ENCODE measurements at regions not wholly inside any gene's neighbourhood (a gene's known extent, or its start where the extent isn't known, plus 50 kb on each side); places are given as distances from the start of the nearest gene placed in this dataset.

DNA sequence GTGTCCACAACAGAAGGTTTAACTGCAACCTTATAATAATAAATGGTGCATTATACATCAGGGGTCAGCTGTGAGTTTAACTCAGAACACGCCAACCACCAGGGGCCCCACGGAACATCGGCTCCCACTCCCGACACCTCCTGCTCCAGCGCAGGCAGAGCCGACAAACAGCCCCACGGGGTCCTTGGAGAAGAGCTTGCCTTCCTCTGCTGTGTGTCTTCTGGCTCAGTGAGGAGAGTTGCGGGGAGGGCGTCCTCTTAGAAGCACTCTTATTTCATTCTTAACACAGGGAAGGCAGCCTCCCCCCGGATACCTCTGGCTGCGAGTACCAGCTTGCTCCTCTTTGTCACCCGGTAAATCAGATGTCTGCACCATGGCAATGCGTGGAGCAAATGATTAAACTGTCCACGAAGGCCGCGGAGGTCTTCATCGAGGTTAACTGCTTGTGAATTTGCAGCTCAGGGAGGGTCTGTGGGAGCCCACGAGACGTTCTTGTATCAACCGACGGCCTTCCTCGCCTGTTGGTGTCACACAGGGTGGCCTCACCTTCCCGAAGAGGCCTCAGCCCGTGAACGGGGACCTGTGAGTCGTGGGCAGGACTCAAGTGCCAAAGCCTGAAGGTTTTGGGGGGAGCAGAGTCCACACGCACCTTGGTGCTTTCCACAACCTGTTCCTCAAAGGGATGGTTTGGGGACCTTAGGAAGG lies 464.0 kb downstream of the BRD1 start:
- no peaks in the 10 kb centered on the region for H3K36me3 ChIP-seq
- H3K4me3 ChIP-seq = no peak overlapping the region
- TF ChIP-seq, protein P1, sequence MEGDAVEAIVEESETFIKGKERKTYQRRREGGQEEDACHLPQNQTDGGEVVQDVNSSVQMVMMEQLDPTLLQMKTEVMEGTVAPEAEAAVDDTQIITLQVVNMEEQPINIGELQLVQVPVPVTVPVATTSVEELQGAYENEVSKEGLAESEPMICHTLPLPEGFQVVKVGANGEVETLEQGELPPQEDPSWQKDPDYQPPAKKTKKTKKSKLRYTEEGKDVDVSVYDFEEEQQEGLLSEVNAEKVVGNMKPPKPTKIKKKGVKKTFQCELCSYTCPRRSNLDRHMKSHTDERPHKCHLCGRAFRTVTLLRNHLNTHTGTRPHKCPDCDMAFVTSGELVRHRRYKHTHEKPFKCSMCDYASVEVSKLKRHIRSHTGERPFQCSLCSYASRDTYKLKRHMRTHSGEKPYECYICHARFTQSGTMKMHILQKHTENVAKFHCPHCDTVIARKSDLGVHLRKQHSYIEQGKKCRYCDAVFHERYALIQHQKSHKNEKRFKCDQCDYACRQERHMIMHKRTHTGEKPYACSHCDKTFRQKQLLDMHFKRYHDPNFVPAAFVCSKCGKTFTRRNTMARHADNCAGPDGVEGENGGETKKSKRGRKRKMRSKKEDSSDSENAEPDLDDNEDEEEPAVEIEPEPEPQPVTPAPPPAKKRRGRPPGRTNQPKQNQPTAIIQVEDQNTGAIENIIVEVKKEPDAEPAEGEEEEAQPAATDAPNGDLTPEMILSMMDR (IDR thresholded peaks at IDR 0.05 in 8 of 11, conservative IDR thresholded peaks at IDR 0.05 in 3 of 11) = no peak
- TF ChIP-seq POLR2AphosphoS5 (IDR thresholded peaks at IDR 0.05) (no peak), POLR2A (IDR thresholded peaks at IDR 0.05) (no peak)
- peak; percentile 44 for DNase-seq
- H3K27ac ChIP-seq = no peak overlapping the region
- peaks cover 0 to 26% (median 0%) of the 10 kb centered on the region in 7 donors for H3K27me3 ChIP-seq (replicated peaks in 1 of 7)
- 89 to 92% (median 90%) methylated on average over 20 to 27 of the region's 27 CpGs for WGBS, 5 donors
- H3K4me1 ChIP-seq = peaks cover 0 to 6% (median 0%) of the 10 kb centered on the region in 6 donors
- intact Hi-C loops (cut with DNase I; ENCODE audit: low total_unique reads) = no loop called here
- H3K9me3 ChIP-seq = no peaks in the 10 kb centered on the region

DNA sequence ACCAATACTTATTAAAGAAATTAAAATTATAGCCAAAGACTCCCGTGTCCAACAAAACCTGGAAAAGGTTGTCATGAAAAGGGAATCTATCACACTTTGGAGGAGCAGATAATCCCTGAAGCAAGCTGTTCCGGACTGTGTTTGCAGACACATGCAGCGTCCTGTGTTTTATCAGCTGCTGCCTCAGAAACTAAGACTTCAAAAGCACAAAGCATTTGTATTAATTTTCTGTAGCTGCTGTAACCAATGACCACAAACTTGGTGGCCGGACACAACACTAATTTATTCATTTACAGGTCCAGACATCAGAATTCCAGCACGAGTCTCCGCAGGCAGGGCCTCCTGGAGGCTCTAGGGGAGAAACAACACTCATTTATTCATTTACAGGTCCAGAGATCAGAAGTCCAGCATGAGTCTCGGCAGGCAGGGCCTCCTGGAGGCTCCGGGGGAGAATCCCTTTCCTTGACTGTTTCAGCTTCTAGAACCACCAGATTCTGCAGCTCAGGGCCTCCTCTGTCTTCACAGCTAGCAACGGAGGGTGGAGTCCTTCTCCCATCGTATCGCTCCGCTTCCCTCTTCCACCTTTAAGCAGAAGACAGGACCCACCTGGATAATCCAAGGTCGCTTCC lies 465.3 kb downstream of the BRD1 start:
- DNase-seq = peak; percentile 28
- no peaks in the 10 kb centered on the region for H3K36me3 ChIP-seq
- no peak overlapping the region for H3K27ac ChIP-seq
- TF ChIP-seq, protein P1 (IDR thresholded peaks at IDR 0.05 in 8 of 11, conservative IDR thresholded peaks at IDR 0.05 in 3 of 11) = no peak
- no peak for TF ChIP-seq POLR2A (IDR thresholded peaks at IDR 0.05)
- no peak for TF ChIP-seq POLR2AphosphoS5 (IDR thresholded peaks at IDR 0.05)
- no peak overlapping the region for H3K4me3 ChIP-seq
- H3K4me1 ChIP-seq = no peaks in the 10 kb centered on the region
- 74 to 78% (median 75%) methylated on average over 13 of the region's 13 CpGs for WGBS, 5 donors
- H3K27me3 ChIP-seq (replicated peaks in 1 of 7) = peaks cover 0 to 32% (median 0%) of the 10 kb centered on the region in 7 donors
- no peaks in the 10 kb centered on the region for H3K9me3 ChIP-seq
- intact Hi-C loops (cut with DNase I; ENCODE audit: low total_unique reads) = no loop called here

DNA sequence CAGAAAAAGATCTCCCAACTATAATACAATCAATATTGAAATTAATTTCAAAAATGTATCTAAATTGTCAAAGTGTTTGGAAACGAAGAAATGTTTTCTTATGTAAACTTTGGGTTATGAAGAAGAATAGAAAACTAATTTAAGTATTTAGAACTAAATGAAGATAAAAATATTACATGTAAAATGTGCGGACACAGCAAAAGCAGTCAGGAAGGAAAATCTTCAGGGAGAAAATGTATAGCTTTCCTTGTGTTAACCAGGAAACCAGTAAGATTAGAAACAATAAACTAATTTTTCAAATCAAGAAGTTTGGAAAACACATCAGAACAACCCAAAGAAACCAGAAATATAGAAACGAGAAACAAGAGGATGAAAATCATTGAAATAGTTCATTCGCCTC lies 466.5 kb downstream of the BRD1 start:
- Histone ChIP-seq H3K4me3 (no peak overlapping the region), H3K9me3 (no peaks in the 10 kb centered on the region), H3K4me1 (no peaks in the 10 kb centered on the region), H3K27ac (no peak overlapping the region), H3K27me3 (replicated peaks in 1 of 7) (peaks cover 0 to 34% (median 0%) of the 10 kb centered on the region in 7 donors), H3K36me3 (no peaks in the 10 kb centered on the region)
- DNase-seq = no peak
- 44 to 55% (median 45%) methylated on average over 4 of the region's 4 CpGs for WGBS, 5 donors
- TF ChIP-seq, protein P1 (IDR thresholded peaks at IDR 0.05 in 8 of 11, conservative IDR thresholded peaks at IDR 0.05 in 3 of 11) = no peak
- TF ChIP-seq POLR2A (IDR thresholded peaks at IDR 0.05) = no peak
- TF ChIP-seq POLR2AphosphoS5 (IDR thresholded peaks at IDR 0.05) = no peak
- intact Hi-C loops (cut with DNase I; ENCODE audit: low total_unique reads) = no loop called here

DNA sequence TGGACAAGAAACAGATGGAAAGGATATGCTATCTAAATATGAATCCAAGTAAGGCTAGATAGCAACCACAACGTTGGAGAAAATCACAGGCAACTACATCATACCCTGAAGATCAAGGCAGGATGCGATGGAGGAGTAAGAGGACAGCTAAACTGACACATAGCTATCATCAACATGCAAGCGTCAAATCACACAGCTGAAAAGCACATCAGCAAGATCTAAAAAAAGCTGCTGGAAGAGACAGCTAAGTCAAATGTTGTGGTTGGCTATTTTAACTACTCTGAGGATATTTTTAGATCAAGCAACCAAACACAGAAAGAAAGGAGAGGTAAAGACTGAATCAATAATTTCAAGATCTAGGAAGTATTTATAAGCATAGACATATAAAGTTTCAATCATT lies 466.9 kb downstream of the BRD1 start:
- no peak overlapping the region for H3K27ac ChIP-seq
- H3K4me3 ChIP-seq = no peak overlapping the region
- H3K9me3 ChIP-seq = no peaks in the 10 kb centered on the region
- 36 to 45% (median 39%) methylated on average over 3 of the region's 3 CpGs for WGBS, 5 donors
- H3K27me3 ChIP-seq (replicated peaks in 1 of 7) = peaks cover 0 to 34% (median 0%) of the 10 kb centered on the region in 7 donors
- DNase-seq = no peak
- TF ChIP-seq POLR2AphosphoS5 (IDR thresholded peaks at IDR 0.05) (no peak), POLR2A (IDR thresholded peaks at IDR 0.05) (no peak)
- TF ChIP-seq, protein P1 (IDR thresholded peaks at IDR 0.05 in 8 of 11, conservative IDR thresholded peaks at IDR 0.05 in 3 of 11) = no peak
- H3K36me3 ChIP-seq = no peaks in the 10 kb centered on the region
- H3K4me1 ChIP-seq = no peaks in the 10 kb centered on the region
- intact Hi-C loops (cut with DNase I; ENCODE audit: low total_unique reads) = no loop called here

All from spleen (tissue), 11 donors.